ENCODE measurements at regions not wholly inside any gene's neighbourhood (a gene's known extent, or its start where the extent isn't known, plus 50 kb on each side); places are given as distances from the start of the nearest gene placed in this dataset.

DNA sequence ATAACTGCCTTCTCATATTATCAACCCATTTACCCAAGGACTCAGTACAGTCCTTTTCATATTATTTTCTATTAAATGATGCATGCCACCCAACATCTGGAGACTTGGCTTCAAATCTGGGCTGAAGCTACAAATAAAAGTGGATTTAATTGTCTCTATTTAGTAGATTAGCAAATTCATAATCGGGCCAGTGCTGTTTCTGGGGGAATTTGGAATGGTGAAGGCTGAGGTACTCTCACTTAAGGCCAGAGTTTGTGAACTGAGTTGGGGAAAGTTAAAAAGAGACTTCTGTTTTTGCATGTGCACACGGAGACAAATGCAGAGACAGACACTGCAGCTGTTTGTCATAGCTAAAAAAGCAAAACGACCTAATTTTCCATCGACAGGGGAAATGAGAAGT, 100.9 kb downstream of the PFDN4 start:
- DNase-seq (ENCODE audit: low spot score), result no peak
- Mint-ChIP-seq H3K4me3 (ENCODE audit: unreplicated experiment) (no peak overlapping the region), H3K4me1 (ENCODE audit: low read depth) (no peaks in the 10 kb centered on the region), H3K27ac (ENCODE audit: unreplicated experiment) (no peak overlapping the region), H3K9me3 (ENCODE audit: low read depth) (no peaks in the 10 kb centered on the region), H3K36me3 (ENCODE audit: low read depth) (no peaks in the 10 kb centered on the region), H3K27me3 (ENCODE audit: low read depth) (peaks cover under 1% of the 10 kb centered on the region)
- no peak for TF ChIP-seq CTCF (IDR thresholded peaks at IDR 0.05)

GRCh38 chr20:54318892-54319291, 111.0 kb downstream of the PFDN4 start:
- Mint-ChIP-seq H3K27ac (ENCODE audit: unreplicated experiment) (no peak overlapping the region), H3K4me3 (ENCODE audit: unreplicated experiment) (no peak overlapping the region), H3K9me3 (ENCODE audit: low read depth) (no peaks in the 10 kb centered on the region), H3K27me3 (ENCODE audit: low read depth) (peaks cover 7% of the 10 kb centered on the region), H3K36me3 (ENCODE audit: low read depth) (no peaks in the 10 kb centered on the region), H3K4me1 (ENCODE audit: low read depth) (peaks cover 26% of the 10 kb centered on the region)
- TF ChIP-seq CTCF (IDR thresholded peaks at IDR 0.05), result no peak
- no peak for DNase-seq (ENCODE audit: low spot score)

- DNase-seq (ENCODE audit: low spot score), result no peak
- TF ChIP-seq CTCF (IDR thresholded peaks at IDR 0.05), result peak; percentile 37
- no peak overlapping the region for H3K4me3 Mint-ChIP-seq (ENCODE audit: unreplicated experiment)
- no peaks in the 10 kb centered on the region for H3K27me3 Mint-ChIP-seq (ENCODE audit: low read depth)
- H3K27ac Mint-ChIP-seq (ENCODE audit: unreplicated experiment), result peak overlapping the region; percentile 82
- H3K9me3 Mint-ChIP-seq (ENCODE audit: low read depth), result no peaks in the 10 kb centered on the region
- peaks cover 26% of the 10 kb centered on the region for H3K4me1 Mint-ChIP-seq (ENCODE audit: low read depth)
- H3K36me3 Mint-ChIP-seq (ENCODE audit: low read depth), result no peaks in the 10 kb centered on the region
Measured at GRCh38 chr20:54320148-54320607, 112.3 kb downstream of the PFDN4 start.

- no peak overlapping the region for H3K4me3 Mint-ChIP-seq (ENCODE audit: unreplicated experiment)
- H3K9me3 Mint-ChIP-seq (ENCODE audit: low read depth), result no peaks in the 10 kb centered on the region
- no peaks in the 10 kb centered on the region for H3K36me3 Mint-ChIP-seq (ENCODE audit: low read depth)
- no peak for DNase-seq (ENCODE audit: low spot score)
- H3K4me1 Mint-ChIP-seq (ENCODE audit: low read depth), result peaks cover 26% of the 10 kb centered on the region
- TF ChIP-seq CTCF (IDR thresholded peaks at IDR 0.05), result no peak
- H3K27me3 Mint-ChIP-seq (ENCODE audit: low read depth), result no peaks in the 10 kb centered on the region
- peak overlapping the region; percentile 11 for H3K27ac Mint-ChIP-seq (ENCODE audit: unreplicated experiment)
Measured at GRCh38 chr20:54321352-54322087, 113.6 kb downstream of the PFDN4 start.

DNA sequence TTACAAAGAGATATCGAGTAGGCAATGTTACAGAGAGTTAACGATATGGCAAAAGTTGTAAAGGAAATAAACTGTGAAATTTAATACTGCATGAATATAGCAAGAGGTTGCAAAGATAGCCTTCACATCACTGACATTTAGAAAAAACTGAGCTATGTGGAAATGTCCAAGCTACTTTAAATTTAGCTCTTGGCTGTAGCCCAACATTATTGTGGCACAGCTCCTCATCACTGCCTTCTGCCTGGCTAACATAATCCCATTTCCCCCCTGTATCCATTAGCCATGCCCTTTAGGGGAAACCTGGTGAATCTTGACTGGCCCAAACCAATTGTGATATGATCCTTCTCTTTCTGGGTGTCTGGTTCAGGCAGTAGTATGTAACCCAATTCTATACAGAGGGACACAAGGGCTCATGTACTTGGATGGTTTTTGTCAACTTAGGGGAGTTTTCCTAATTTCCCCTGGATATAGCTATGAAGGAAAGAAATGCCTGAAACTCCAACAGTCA, 115.4 kb downstream of the PFDN4 start:
- no peak for TF ChIP-seq CTCF (IDR thresholded peaks at IDR 0.05)
- Mint-ChIP-seq H3K27me3 (ENCODE audit: low read depth) (no peaks in the 10 kb centered on the region), H3K4me3 (ENCODE audit: unreplicated experiment) (no peak overlapping the region), H3K27ac (ENCODE audit: unreplicated experiment) (no peak overlapping the region), H3K9me3 (ENCODE audit: low read depth) (no peaks in the 10 kb centered on the region), H3K4me1 (ENCODE audit: low read depth) (peaks cover 26% of the 10 kb centered on the region), H3K36me3 (ENCODE audit: low read depth) (no peaks in the 10 kb centered on the region)
- no peak for DNase-seq (ENCODE audit: low spot score)
